Upper lobe of right lung (tissue), 1 donor: ENCODE measurements at regions not wholly inside any gene's neighbourhood (a gene's known extent, or its start where the extent isn't known, plus 50 kb on each side); places are given as distances from the start of the nearest gene placed in this dataset.
A peak's percentile ranks its signal among the peaks of the same experiment; 100 is the strongest.
"Not testable (repeated sequence)": the region's sequence is repeated elsewhere in the genome, so short reads cannot be mapped to it uniquely, and the experiment has no call there.

Source experiments
- ATAC-seq: fragments of 200-7000 bp; cut with Tn5 transposase; one replicate; pipeline ENCODE4 v1.9.1; 2020; ENCODE audit warnings: mild to moderate bottlenecking, moderate library complexity
- DNase-seq: peaks from one replicate; pipeline ENCODE4 v3.0.0-alpha.2; 2020
- H3K27ac ChIP-seq: fragments of 200-600 bp; one replicate; pipeline ENCODE4 v1.8.0; 2022
- H3K27me3 ChIP-seq: fragments of 200-600 bp; one replicate; pipeline ENCODE4 v1.8.0; 2022; ENCODE audit warnings: mild to moderate bottlenecking
- H3K36me3 ChIP-seq: fragments of 200-600 bp; one replicate; pipeline ENCODE4 v1.8.0; 2022
- H3K4me1 ChIP-seq: fragments of 200-600 bp; one replicate; pipeline ENCODE4 v1.8.0; 2022
- H3K4me3 ChIP-seq: fragments of 200-600 bp; one replicate; pipeline ENCODE4 v1.8.0; 2022; ENCODE audit warnings: mild to moderate bottlenecking
- H3K9me3 ChIP-seq: fragments of 200-600 bp; one replicate; pipeline ENCODE4 v1.8.0; 2022
- intact Hi-C: fragments of 100-400 bp; cut with DNase I; formaldehyde crosslinking; loops from one replicate; pipeline ENCODE4 v1.11.0; 2022
- TF ChIP-seq, protein P1 (sequence below): fragments of 200-600 bp; IDR thresholded peaks from one replicate; pipeline ENCODE4 v1.8.0; 2022; ENCODE audit warnings: antibody characterized with exemption
- donor health status: DM: no; HTN: yes; CAD: no; lungs with severe emphysema.

DNA sequence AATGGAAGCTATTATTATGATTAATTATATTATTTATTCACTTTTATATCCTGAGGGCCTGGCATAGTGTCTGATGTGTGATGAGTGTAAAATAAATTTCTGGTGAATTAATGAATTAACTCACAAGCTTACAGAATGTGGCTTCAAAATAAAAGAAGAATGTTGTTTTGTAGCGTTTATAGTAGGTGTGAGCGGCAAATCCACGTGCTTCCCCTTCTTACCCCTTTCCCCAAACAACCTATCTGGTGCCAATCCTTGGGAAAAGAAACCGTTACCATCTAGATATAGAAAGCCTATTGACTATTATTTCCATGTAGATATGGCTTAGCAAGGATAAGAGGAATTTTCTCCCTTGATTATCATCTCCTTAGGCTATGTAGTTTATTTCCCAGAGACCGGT is 144.6 kb upstream of the CITED2 start:
- H3K36me3 ChIP-seq = no peaks in the 10 kb centered on the region
- ATAC-seq (no peak), DNase-seq (no peak)
- no peak overlapping the region for H3K4me3 ChIP-seq
- H3K9me3 ChIP-seq = no peaks in the 10 kb centered on the region
- TF ChIP-seq, protein P1, sequence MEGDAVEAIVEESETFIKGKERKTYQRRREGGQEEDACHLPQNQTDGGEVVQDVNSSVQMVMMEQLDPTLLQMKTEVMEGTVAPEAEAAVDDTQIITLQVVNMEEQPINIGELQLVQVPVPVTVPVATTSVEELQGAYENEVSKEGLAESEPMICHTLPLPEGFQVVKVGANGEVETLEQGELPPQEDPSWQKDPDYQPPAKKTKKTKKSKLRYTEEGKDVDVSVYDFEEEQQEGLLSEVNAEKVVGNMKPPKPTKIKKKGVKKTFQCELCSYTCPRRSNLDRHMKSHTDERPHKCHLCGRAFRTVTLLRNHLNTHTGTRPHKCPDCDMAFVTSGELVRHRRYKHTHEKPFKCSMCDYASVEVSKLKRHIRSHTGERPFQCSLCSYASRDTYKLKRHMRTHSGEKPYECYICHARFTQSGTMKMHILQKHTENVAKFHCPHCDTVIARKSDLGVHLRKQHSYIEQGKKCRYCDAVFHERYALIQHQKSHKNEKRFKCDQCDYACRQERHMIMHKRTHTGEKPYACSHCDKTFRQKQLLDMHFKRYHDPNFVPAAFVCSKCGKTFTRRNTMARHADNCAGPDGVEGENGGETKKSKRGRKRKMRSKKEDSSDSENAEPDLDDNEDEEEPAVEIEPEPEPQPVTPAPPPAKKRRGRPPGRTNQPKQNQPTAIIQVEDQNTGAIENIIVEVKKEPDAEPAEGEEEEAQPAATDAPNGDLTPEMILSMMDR = no peak
- no peaks in the 10 kb centered on the region for H3K27me3 ChIP-seq
- intact Hi-C loops = no loop called here
- H3K4me1 ChIP-seq = no peaks in the 10 kb centered on the region
- no peak overlapping the region for H3K27ac ChIP-seq

DNA sequence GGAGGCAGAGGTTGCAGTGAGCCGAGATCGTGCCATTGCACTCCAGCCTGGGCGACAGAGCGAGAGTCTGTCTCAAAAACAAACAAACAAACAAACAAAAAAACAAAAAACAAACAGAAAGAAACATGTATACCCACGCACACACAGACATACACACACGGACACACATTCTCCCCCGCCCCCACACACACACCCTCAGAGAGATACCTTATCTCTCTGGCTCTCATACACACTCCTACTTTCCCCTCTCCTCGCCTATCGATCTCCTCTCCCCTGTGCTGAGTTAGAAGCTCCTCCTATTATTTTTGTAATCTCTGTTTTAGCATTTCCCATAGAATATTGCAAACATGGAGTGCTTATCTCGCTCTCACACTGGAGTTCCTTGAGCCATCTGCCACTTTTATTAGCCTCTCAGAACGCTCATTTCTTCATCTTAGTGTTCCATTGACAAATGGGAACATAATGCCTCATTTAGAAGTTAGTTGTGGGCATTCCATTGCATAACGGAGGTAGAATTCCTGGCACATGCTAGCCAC is 144.2 kb upstream of the CITED2 start:
- intact Hi-C loops = no loop called here
- no peak overlapping the region for H3K4me3 ChIP-seq
- no peaks in the 10 kb centered on the region for H3K27me3 ChIP-seq
- no peaks in the 10 kb centered on the region for H3K36me3 ChIP-seq
- no peak for DNase-seq
- no peaks in the 10 kb centered on the region for H3K9me3 ChIP-seq
- no peak for ATAC-seq
- TF ChIP-seq, protein P1 = no peak
- no peaks in the 10 kb centered on the region for H3K4me1 ChIP-seq
- no peak overlapping the region for H3K27ac ChIP-seq

DNA sequence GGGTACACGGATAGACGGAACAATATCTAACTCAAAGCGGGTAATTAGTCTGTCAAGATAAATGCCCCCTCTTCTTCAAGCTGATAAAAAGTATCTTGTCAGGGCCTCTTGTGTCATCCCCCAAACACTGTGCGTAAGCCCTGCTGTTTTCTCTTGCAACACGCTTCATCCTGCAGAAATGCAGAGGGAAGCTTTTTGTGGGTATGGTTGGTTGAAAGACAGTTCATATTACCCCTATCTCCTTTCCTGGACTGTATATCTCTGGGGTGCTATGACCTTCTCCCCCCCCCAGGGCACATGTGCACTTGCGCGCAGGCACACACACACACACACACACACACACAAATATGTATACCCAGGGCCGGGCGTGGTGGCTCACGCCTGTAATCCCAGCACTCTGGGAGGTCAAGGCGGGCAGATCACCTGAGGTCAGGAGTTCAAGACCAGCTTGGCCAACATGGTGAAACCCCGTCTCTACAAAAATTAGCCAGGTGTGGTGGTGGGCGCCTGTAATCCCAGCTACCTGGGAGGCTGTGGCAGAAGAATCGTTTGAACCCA is 143.6 kb upstream of the CITED2 start:
- intact Hi-C loops, H3K27me3 ChIP-seq: not testable (repeated sequence)
- ATAC-seq = peak; percentile 35

DNA sequence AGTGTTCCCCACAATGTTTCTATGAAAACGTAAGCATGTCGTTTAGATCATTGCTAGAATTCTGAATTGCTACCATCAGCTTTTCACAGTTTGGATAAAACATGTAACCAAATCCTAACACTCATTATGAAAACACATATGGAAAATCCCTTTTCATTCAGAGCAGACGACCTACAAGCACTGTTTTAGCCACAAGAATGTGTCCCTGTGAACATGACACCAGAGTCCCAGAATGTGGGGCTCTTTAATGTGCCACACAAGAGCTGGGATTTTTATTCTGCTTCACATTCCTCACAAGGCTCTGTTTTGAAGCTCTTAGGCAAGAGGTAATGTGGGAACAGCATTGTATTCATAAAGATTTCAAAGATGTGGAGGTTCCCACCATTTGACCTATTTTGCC is 141.1 kb upstream of the CITED2 start:
- DNase-seq = no peak
- H3K9me3 ChIP-seq = no peaks in the 10 kb centered on the region
- TF ChIP-seq, protein P1 = no peak
- no peak overlapping the region for H3K4me3 ChIP-seq
- H3K27me3 ChIP-seq = no peaks in the 10 kb centered on the region
- H3K27ac ChIP-seq = no peak overlapping the region
- no peaks in the 10 kb centered on the region for H3K4me1 ChIP-seq
- intact Hi-C loops = no loop called here
- no peaks in the 10 kb centered on the region for H3K36me3 ChIP-seq
- ATAC-seq = no peak

More for the DNA sequence above, 143.6 kb upstream of the CITED2 start:
- not testable (repeated sequence) for H3K27ac ChIP-seq, H3K9me3 ChIP-seq, DNase-seq, H3K4me3 ChIP-seq, H3K4me1 ChIP-seq, H3K36me3 ChIP-seq

DNA sequence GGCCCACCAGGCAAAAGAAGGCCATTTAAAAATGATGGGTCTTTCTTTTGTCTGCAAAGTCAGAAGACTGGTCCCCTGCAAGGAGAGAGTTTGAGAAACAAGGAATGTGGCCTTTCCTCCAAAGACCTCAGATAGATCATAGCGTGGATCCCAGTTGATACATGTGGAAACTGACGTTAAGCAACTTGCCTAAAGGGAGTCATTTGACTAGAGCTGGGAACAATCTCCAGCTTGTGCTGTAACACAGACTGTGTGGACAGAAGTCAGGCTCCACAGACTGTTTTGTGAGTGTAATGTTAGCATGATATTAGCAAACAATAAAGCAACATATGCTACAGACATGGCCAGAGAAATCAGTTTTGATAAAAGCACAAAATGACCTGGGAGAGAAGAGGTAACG is 140.4 kb upstream of the CITED2 start:
- TF ChIP-seq, protein P1 = no peak
- Histone ChIP-seq H3K9me3 (no peaks in the 10 kb centered on the region), H3K27me3 (no peaks in the 10 kb centered on the region), H3K27ac (no peak overlapping the region), H3K4me3 (no peak overlapping the region), H3K36me3 (no peaks in the 10 kb centered on the region), H3K4me1 (no peaks in the 10 kb centered on the region)
- ATAC-seq (peak; percentile 68), DNase-seq (no peak)
- intact Hi-C loops = no loop called here

DNA sequence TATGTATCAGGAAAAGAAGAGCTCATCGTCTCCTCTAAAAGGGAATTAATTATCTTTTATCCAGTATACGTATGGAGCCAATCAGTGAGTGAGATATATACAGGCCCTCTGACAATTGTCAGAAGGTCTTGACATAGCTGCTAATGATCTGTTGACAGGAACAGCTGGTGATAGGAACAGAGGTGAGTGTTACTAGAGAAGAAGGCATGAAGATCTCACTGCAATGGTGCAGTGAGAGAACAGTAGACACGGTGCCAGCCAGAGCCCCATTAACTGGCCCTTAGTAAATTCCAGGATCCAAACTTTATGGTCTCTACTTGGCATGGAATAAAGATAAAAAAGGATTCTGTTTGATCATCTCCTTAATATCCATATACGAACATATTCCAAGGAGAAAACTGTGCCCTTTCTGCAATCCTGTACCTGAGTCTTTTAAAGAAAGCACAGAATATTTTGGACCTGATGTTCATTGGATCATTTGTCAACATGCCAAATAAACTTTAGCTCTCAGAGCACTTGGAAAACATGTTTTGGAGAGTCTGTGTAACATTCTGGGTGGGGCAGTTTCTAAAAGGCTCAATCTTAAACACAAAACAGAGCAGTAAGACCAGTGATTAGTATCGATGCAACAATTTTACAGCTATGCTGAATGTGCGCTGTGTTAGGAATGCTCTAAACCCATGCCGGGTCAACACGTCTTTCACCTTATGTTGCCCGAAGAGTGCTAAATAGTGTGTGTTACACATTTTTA is 135.8 kb upstream of the CITED2 start:
- Histone ChIP-seq H3K27ac (no peak overlapping the region), H3K9me3 (no peaks in the 10 kb centered on the region), H3K27me3 (no peaks in the 10 kb centered on the region), H3K36me3 (no peaks in the 10 kb centered on the region), H3K4me1 (no peaks in the 10 kb centered on the region), H3K4me3 (no peak overlapping the region)
- TF ChIP-seq, protein P1 = no peak
- DNase-seq (no peak), ATAC-seq (no peak)
- intact Hi-C loops = no loop called here
